Large intestine (tissue), 3 donors: ENCODE measurements at regions not wholly inside any gene's neighbourhood (a gene's known extent, or its start where the extent isn't known, plus 50 kb on each side); places are given as distances from the start of the nearest gene placed in this dataset.

Experiments used
- DNase-seq, 2 donors: peaks; one replicate each; pipeline versions ENCODE4 v3.0.0 to v3.0.0-alpha.2; 2013
- H3K27ac ChIP-seq: one replicate; pipeline ENCODE4 v1.5.1; 2013; ENCODE audit warnings: low read length
- H3K27me3 ChIP-seq: 2 replicates; pipeline ENCODE4 v1.6.1; 2013; ENCODE audit warnings: low read length; ENCODE audit not compliant: control insufficient read depth, insufficient read depth
- H3K36me3 ChIP-seq: 2 replicates; pipeline ENCODE4 v1.6.1; 2013; ENCODE audit warnings: low read length; ENCODE audit not compliant: control insufficient read depth, insufficient read depth
- H3K4me1 ChIP-seq: one replicate; pipeline ENCODE4 v1.6.1; 2013; ENCODE audit warnings: low read length; ENCODE audit not compliant: control insufficient read depth, insufficient read depth
- H3K4me3 ChIP-seq: one replicate; pipeline ENCODE4 v1.5.1; 2013; ENCODE audit warnings: low read length
- H3K9me3 ChIP-seq: one replicate; pipeline ENCODE4 v1.6.1; 2013; ENCODE audit warnings: mild to moderate bottlenecking, low read depth, low read length, moderate library complexity; ENCODE audit not compliant: control insufficient read depth
- WGBS: methylation state at CpG from one replicate; pipeline ENCODE4 v1.1.5; 2013; ENCODE audit warnings: low lambda C conversion rate; ENCODE audit not compliant: insufficient coverage; 5-methylcytosine and 5-hydroxymethylcytosine counted together

GRCh38 chr14:45400950-45401640, 148.1 kb upstream of the MIS18BP1 start:
- Histone ChIP-seq H3K27ac (no peak overlapping the region), H3K27me3 (no peaks in the 10 kb centered on the region), H3K4me3 (no peak overlapping the region), H3K9me3 (no peaks in the 10 kb centered on the region), H3K36me3 (no peaks in the 10 kb centered on the region), H3K4me1 (no peaks in the 10 kb centered on the region)
- WGBS: no CpG with 5 or more reads among the region's 4 CpGs
- no peak for DNase-seq

- WGBS: no CpG with 5 or more reads among the region's 1 CpG
- DNase-seq: no peak
- Histone ChIP-seq H3K9me3 (no peaks in the 10 kb centered on the region), H3K4me3 (no peak overlapping the region), H3K27me3 (no peaks in the 10 kb centered on the region), H3K36me3 (no peaks in the 10 kb centered on the region), H3K4me1 (no peaks in the 10 kb centered on the region), H3K27ac (no peak overlapping the region)
Measured at GRCh38 chr14:45400509-45400908, 147.5 kb upstream of the MIS18BP1 start.

GRCh38 chr14:45381091-45381490, 128.1 kb upstream of the MIS18BP1 start:
- no peak for DNase-seq
- H3K36me3 ChIP-seq: no peaks in the 10 kb centered on the region
- no peaks in the 10 kb centered on the region for H3K4me1 ChIP-seq
- no peak overlapping the region for H3K4me3 ChIP-seq
- no peaks in the 10 kb centered on the region for H3K9me3 ChIP-seq
- no peak overlapping the region for H3K27ac ChIP-seq
- no CpG with 5 or more reads among the region's 2 CpGs for WGBS
- no peaks in the 10 kb centered on the region for H3K27me3 ChIP-seq

- no CpG with 5 or more reads among the region's 2 CpGs for WGBS
Measured at GRCh38 chr14:45377166-45377565, 124.2 kb upstream of the MIS18BP1 start.

GRCh38 chr14:45373877-45374276, 120.9 kb upstream of the MIS18BP1 start:
- no peak for DNase-seq
- Histone ChIP-seq H3K4me3 (no peak overlapping the region), H3K27ac (no peak overlapping the region), H3K27me3 (no peaks in the 10 kb centered on the region), H3K4me1 (no peaks in the 10 kb centered on the region), H3K36me3 (no peaks in the 10 kb centered on the region), H3K9me3 (no peaks in the 10 kb centered on the region)
- no CpG with 5 or more reads among the region's 2 CpGs for WGBS

More at GRCh38 chr14:45377166-45377565, 124.2 kb upstream of the MIS18BP1 start:
- no peak for DNase-seq
- Histone ChIP-seq H3K4me1 (no peaks in the 10 kb centered on the region), H3K27me3 (no peaks in the 10 kb centered on the region), H3K27ac (no peak overlapping the region), H3K4me3 (no peak overlapping the region), H3K36me3 (no peaks in the 10 kb centered on the region), H3K9me3 (no peaks in the 10 kb centered on the region)

GRCh38 chr14:45364565-45365156, 111.7 kb upstream of the MIS18BP1 start:
- 100% methylated on average over 1 of the region's 4 CpGs for WGBS
- Histone ChIP-seq H3K4me3 (no peak overlapping the region), H3K27ac (no peak overlapping the region), H3K36me3 (no peaks in the 10 kb centered on the region), H3K9me3 (no peaks in the 10 kb centered on the region), H3K4me1 (no peaks in the 10 kb centered on the region), H3K27me3 (no peaks in the 10 kb centered on the region)
- no peak for DNase-seq

- no peaks in the 10 kb centered on the region for H3K27me3 ChIP-seq
- WGBS: 86% methylated on average over 1 of the region's 1 CpG
- H3K9me3 ChIP-seq: no peaks in the 10 kb centered on the region
- no peaks in the 10 kb centered on the region for H3K4me1 ChIP-seq
- no peak overlapping the region for H3K27ac ChIP-seq
- no peaks in the 10 kb centered on the region for H3K36me3 ChIP-seq
- no peak overlapping the region for H3K4me3 ChIP-seq
- no peak for DNase-seq
Measured at GRCh38 chr14:45362505-45362904, 109.5 kb upstream of the MIS18BP1 start.

GRCh38 chr14:45361727-45362126, 108.7 kb upstream of the MIS18BP1 start:
- Histone ChIP-seq H3K4me3 (no peak overlapping the region), H3K27ac (no peak overlapping the region), H3K27me3 (no peaks in the 10 kb centered on the region), H3K4me1 (no peaks in the 10 kb centered on the region), H3K36me3 (no peaks in the 10 kb centered on the region), H3K9me3 (no peaks in the 10 kb centered on the region)
- no peak for DNase-seq
- no CpG with 5 or more reads among the region's 2 CpGs for WGBS

GRCh38 chr14:45359746-45360145, 106.7 kb upstream of the MIS18BP1 start:
- DNase-seq: no peak
- 100% methylated on average over 2 of the region's 3 CpGs for whole genome bisulfite sequencing
- no peaks in the 10 kb centered on the region for H3K27me3 ChIP-seq
- H3K27ac ChIP-seq: no peak overlapping the region
- H3K4me3 ChIP-seq: no peak overlapping the region
- H3K4me1 ChIP-seq: no peaks in the 10 kb centered on the region
- H3K36me3 ChIP-seq: no peaks in the 10 kb centered on the region
- H3K9me3 ChIP-seq: no peaks in the 10 kb centered on the region

GRCh38 chr14:45332360-45332988, 79.5 kb upstream of the MIS18BP1 start:
- H3K4me1 ChIP-seq: no peaks in the 10 kb centered on the region
- no peaks in the 10 kb centered on the region for H3K36me3 ChIP-seq
- WGBS: no CpG with 5 or more reads among the region's 4 CpGs
- H3K27ac ChIP-seq: no peak overlapping the region
- H3K4me3 ChIP-seq: no peak overlapping the region
- no peaks in the 10 kb centered on the region for H3K9me3 ChIP-seq
- DNase-seq: no peak
- no peaks in the 10 kb centered on the region for H3K27me3 ChIP-seq
